ENCODE measurements at regions not wholly inside any gene's neighbourhood (a gene's known extent, or its start where the extent isn't known, plus 50 kb on each side); places are given as distances from the start of the nearest gene placed in this dataset.

GRCh38 chr20:50244352-50245149 is 53.9 kb downstream of the CEBPB start:
- TF ChIP-seq POLR2AphosphoS5 (IDR thresholded peaks at IDR 0.05; ENCODE audit: insufficient read depth, low read depth, low read length) (no peak), CTCF (IDR thresholded peaks at IDR 0.05; ENCODE audit: extremely low read depth in 1 of 2, insufficient read depth in 1 of 2, low read depth in 1 of 2, low read length in 2 of 2) (no peak), GATA2 (IDR thresholded peaks at IDR 0.05; ENCODE audit: insufficient read depth, insufficient read length, low read depth, low read length) (no peak), MAX (IDR thresholded peaks at IDR 0.05; ENCODE audit: insufficient read depth, insufficient read length) (no peak)

Measured in endothelial cell of umbilical vein (primary cell).